Prostate gland (tissue), 2 donors: ENCODE measurements at regions not wholly inside any gene's neighbourhood (a gene's known extent, or its start where the extent isn't known, plus 50 kb on each side); places are given as distances from the start of the nearest gene placed in this dataset.

Source experiments
- DNase-seq: peaks from one replicate; pipeline ENCODE4 v3.0.0-alpha.2; 2019; ENCODE audit warnings: low spot score
- H3K27ac ChIP-seq, 2 donors: fragments of 200-600 bp; sonication (generic); 2 replicates each; pipeline ENCODE4 v1.5.1; 2017 to 2019
- H3K27me3 ChIP-seq: fragments of 200-600 bp; sonication (generic); replicated peaks from 2 replicates; pipeline ENCODE4 v1.5.1; 2019; ENCODE audit not compliant: insufficient read depth
- H3K36me3 ChIP-seq, 2 donors: fragments of 200-600 bp; sonication (generic); 1 replicate in 1 of 2; 2 replicates in 1 of 2; pipeline versions ENCODE4 v1.5.1 to v1.8.1; 2017 to 2019
- H3K4me1 ChIP-seq: fragments of 200-600 bp; sonication (generic); replicated peaks from 2 replicates; pipeline ENCODE4 v1.5.1; 2019
- H3K4me3 ChIP-seq, 2 donors: fragments of 200-600 bp; sonication (generic); 2 replicates each; pipeline ENCODE4 v1.5.1; 2017 to 2019
- H3K9me3 ChIP-seq: fragments of 200-600 bp; sonication (generic); 2 replicates; pipeline ENCODE4 v1.5.1; 2017
- CTCF ChIP-seq, 4 experiments: fragments of 200-600 bp in 2 of 4; fragments of 450-650 bp in 2 of 4; sonication (generic) in 2 of 4; IDR thresholded peaks; 1 replicate in 3 of 4; 2 replicates in 1 of 4; pipeline ENCODE4 v1.5.1; 2016 to 2019; ENCODE audit warnings: antibody characterized with exemption in 4 of 4, mild to moderate bottlenecking in 2 of 4, moderate library complexity in 2 of 4
- POLR2A ChIP-seq: fragments of 450-650 bp; IDR thresholded peaks from one replicate; pipeline ENCODE4 v1.6.1; 2016; ENCODE audit warnings: antibody characterized with exemption, mild to moderate bottlenecking
- POLR2AphosphoS5 ChIP-seq: sonication (generic); formaldehyde crosslinking; IDR thresholded peaks from one replicate; pipeline ENCODE4 v1.6.1; 2017; ENCODE audit warnings: antibody characterized with exemption
- WGBS: methylation state at CpG from one replicate; pipeline ENCODE4 v1.1.5; 2018; 5-methylcytosine and 5-hydroxymethylcytosine counted together
- intact Hi-C: fragments of 100-400 bp; cut with DNase I; formaldehyde crosslinking; loops from one replicate; pipeline ENCODE4 v1.14.2; 2022

GRCh38 chr1:194723067-194723466, 1536.7 kb upstream of the B3GALT2 start:
- TF ChIP-seq CTCF (IDR thresholded peaks at IDR 0.05) = no peak
- TF ChIP-seq POLR2A = no peak
- TF ChIP-seq POLR2AphosphoS5 = no peak
- no peak for DNase-seq
- H3K9me3 ChIP-seq = no peaks in the 10 kb centered on the region
- no peaks in the 10 kb centered on the region for H3K36me3 ChIP-seq
- intact Hi-C loops = no loop called here
- no peaks in the 10 kb centered on the region for H3K27me3 ChIP-seq
- H3K4me1 ChIP-seq = no peaks in the 10 kb centered on the region
- H3K4me3 ChIP-seq = no peak overlapping the region
- no peak overlapping the region for H3K27ac ChIP-seq

GRCh38 chr1:194717941-194718340, 1531.5 kb upstream of the B3GALT2 start:
- no peaks in the 10 kb centered on the region for H3K36me3 ChIP-seq
- no peak for TF ChIP-seq POLR2A
- no peak for TF ChIP-seq POLR2AphosphoS5
- no peak for TF ChIP-seq CTCF (IDR thresholded peaks at IDR 0.05)
- no peak overlapping the region for H3K4me3 ChIP-seq
- H3K4me1 ChIP-seq = no peaks in the 10 kb centered on the region
- no peak overlapping the region for H3K27ac ChIP-seq
- no peaks in the 10 kb centered on the region for H3K27me3 ChIP-seq
- DNase-seq = no peak
- intact Hi-C loops = no loop called here
- no peaks in the 10 kb centered on the region for H3K9me3 ChIP-seq
- WGBS = 52% methylated on average over 1 of the region's 1 CpG

- WGBS = 72% methylated on average over 1 of the region's 1 CpG
- Histone ChIP-seq H3K36me3 (no peaks in the 10 kb centered on the region), H3K4me1 (no peaks in the 10 kb centered on the region), H3K9me3 (no peaks in the 10 kb centered on the region), H3K27ac (no peak overlapping the region), H3K4me3 (no peak overlapping the region), H3K27me3 (no peaks in the 10 kb centered on the region)
- intact Hi-C loops = no loop called here
- DNase-seq = no peak
- TF ChIP-seq CTCF (IDR thresholded peaks at IDR 0.05) (no peak), POLR2AphosphoS5 (no peak), POLR2A (no peak)
Observed at GRCh38 chr1:194717334-194717733, 1530.9 kb upstream of the B3GALT2 start.

DNA sequence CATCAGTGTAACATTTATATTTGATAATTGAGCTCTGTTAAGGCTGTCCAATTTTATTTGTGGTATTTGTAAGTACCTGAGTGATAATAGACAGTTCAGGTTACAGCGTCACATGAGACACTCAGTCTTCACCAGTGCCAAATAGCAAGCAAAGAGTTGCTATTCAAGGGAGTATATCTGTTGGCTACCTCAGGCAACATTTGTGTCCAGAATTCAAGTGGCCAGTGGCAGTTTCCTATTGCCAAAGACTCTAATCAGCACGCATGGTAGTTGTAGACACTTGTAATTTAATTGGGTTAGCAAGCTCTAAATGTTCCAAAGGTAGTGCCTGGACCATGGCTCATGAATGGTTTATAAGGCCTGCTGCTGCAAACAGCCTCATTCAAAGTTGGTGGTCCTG, 1524.3 kb upstream of the B3GALT2 start:
- no peak for TF ChIP-seq POLR2A
- TF ChIP-seq CTCF (IDR thresholded peaks at IDR 0.05) = no peak
- no peak for TF ChIP-seq POLR2AphosphoS5
- H3K27ac ChIP-seq = no peak overlapping the region
- H3K36me3 ChIP-seq = no peaks in the 10 kb centered on the region
- H3K4me1 ChIP-seq = no peaks in the 10 kb centered on the region
- H3K27me3 ChIP-seq = no peaks in the 10 kb centered on the region
- WGBS = 93% methylated on average over 2 of the region's 2 CpGs
- no peaks in the 10 kb centered on the region for H3K9me3 ChIP-seq
- no peak overlapping the region for H3K4me3 ChIP-seq
- intact Hi-C loops = no loop called here
- DNase-seq = no peak

DNA sequence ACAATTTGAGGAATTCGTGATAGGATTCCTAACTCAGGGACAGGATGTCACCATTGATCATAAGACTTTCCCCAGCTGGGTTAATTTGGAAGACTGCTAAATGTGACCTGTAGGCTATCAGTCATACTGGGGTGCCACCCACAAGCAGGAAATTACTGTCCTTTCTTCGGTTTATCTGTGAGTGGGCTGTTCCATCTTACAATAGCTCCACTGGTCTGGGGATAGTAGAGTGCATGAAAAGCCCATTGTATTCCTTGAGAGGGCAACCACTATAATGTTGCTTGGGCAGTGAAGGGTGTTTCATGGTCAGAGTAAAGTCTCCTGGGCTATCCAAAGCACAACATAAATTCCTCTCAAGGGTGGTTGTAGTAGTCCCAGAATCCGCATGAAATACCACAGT, 1523.0 kb upstream of the B3GALT2 start:
- H3K4me3 ChIP-seq = no peak overlapping the region

More for the DNA sequence above, 1523.0 kb upstream of the B3GALT2 start:
- TF ChIP-seq CTCF (IDR thresholded peaks at IDR 0.05) = no peak
- TF ChIP-seq POLR2A = no peak
- no peak for TF ChIP-seq POLR2AphosphoS5
- Histone ChIP-seq H3K27ac (no peak overlapping the region), H3K4me1 (no peaks in the 10 kb centered on the region), H3K36me3 (no peaks in the 10 kb centered on the region), H3K27me3 (no peaks in the 10 kb centered on the region), H3K9me3 (no peaks in the 10 kb centered on the region)
- no peak for DNase-seq
- intact Hi-C loops = no loop called here
- WGBS = 66% methylated on average over 3 of the region's 3 CpGs
